PC-3 (cell line): ENCODE measurements at regions not wholly inside any gene's neighbourhood (a gene's known extent, or its start where the extent isn't known, plus 50 kb on each side); places are given as distances from the start of the nearest gene placed in this dataset.

Experiments
- ATAC-seq: fragments of 200-7000 bp; cut with Tn5 transposase; 2 replicates; pipeline ENCODE4 v1.9.1; 2020; ENCODE audit warnings: mild to moderate bottlenecking, moderate library complexity
- BruUV-seq: library from RNA; stranded (reverse); fragments of 400-500 nt; replicated peaks from 2 replicates; lab custom pipeline; 2021; lab: Mats Ljungman, UMichigan
- CTCF ChIA-PET: fragments of 300-600 bp; sonication (Branson Sonifier 250); formaldehyde crosslinking; loops from one replicate; lab custom pipeline; 2022; ENCODE audit warnings: antibody characterized with exemption; lab: Charles Lee
- POLR2A ChIA-PET: fragments of 300-600 bp; sonication (Branson Sonifier 250); formaldehyde crosslinking; loops from one replicate; lab custom pipeline; 2022; ENCODE audit warnings: antibody characterized with exemption; ENCODE audit not compliant: unreplicated experiment; lab: Charles Lee
- DNase-seq: peaks from one replicate; pipeline ENCODE4 v3.0.0-alpha.2; 2015
- H2AFZ ChIP-seq: fragments of 300-600 bp; sonication (generic); 2 replicates; pipeline ENCODE4 v1.6.0; 2016; ENCODE audit warnings: antibody characterized with exemption, low read length
- H3F3A ChIP-seq: fragments of 300-600 bp; sonication (generic); one replicate; pipeline ENCODE4 v1.6.0; 2017; ENCODE audit warnings: antibody characterized with exemption, low read length, control low read depth, mild to moderate bottlenecking; ENCODE audit not compliant: unreplicated experiment
- H3K27ac ChIP-seq: fragments of 300-600 bp; sonication (generic); 2 replicates; pipeline ENCODE4 v1.5.1; 2016; ENCODE audit warnings: mild to moderate bottlenecking, low read length
- H3K27me3 ChIP-seq: fragments of 300-600 bp; sonication (generic); 2 replicates; pipeline ENCODE4 v1.6.1; 2016; ENCODE audit warnings: low read length, mixed read lengths
- H3K36me3 ChIP-seq: fragments of 300-600 bp; sonication (generic); 2 replicates; pipeline ENCODE4 v1.6.1; 2016; ENCODE audit warnings: low read depth, mixed run types, low read length, mixed read lengths
- H3K4me1 ChIP-seq: fragments of 300-600 bp; sonication (generic); 2 replicates; pipeline ENCODE4 v1.5.1; 2016; ENCODE audit warnings: low read length; ENCODE audit not compliant: insufficient read depth
- H3K4me2 ChIP-seq: fragments of 300-600 bp; sonication (generic); 2 replicates; pipeline ENCODE4 v1.6.0; 2016; ENCODE audit warnings: low read length
- H3K4me3 ChIP-seq: fragments of 300-600 bp; sonication (generic); 2 replicates; pipeline ENCODE4 v1.5.1; 2016; ENCODE audit warnings: mild to moderate bottlenecking, low read length, mixed read lengths
- H3K79me2 ChIP-seq: fragments of 300-600 bp; sonication (generic); 2 replicates; pipeline ENCODE4 v1.6.1; 2017; ENCODE audit warnings: low read length, mixed read lengths
- H3K9ac ChIP-seq: fragments of 300-600 bp; sonication (generic); 2 replicates; pipeline ENCODE4 v1.6.0; 2016; ENCODE audit warnings: mild to moderate bottlenecking, low read length
- H3K9me2 ChIP-seq: fragments of 300-600 bp; sonication (generic); replicated peaks from 2 replicates; pipeline ENCODE4 v1.6.1; 2016; ENCODE audit warnings: mixed run types, low read length, mixed read lengths
- H3K9me3 ChIP-seq: fragments of 300-600 bp; sonication (generic); 2 replicates; pipeline ENCODE4 v1.6.1; 2016; ENCODE audit warnings: low read length, mixed read lengths
- H4K20me1 ChIP-seq: fragments of 300-600 bp; sonication (generic); 2 replicates; pipeline ENCODE4 v1.6.1; 2016; ENCODE audit warnings: low read length, mixed read lengths
- EZH2 ChIP-seq: fragments of 300-600 bp; sonication (generic); IDR thresholded peaks from one replicate; pipeline ENCODE4 v1.6.1; 2017; ENCODE audit warnings: antibody characterized with exemption, mild to moderate bottlenecking, low read length; ENCODE audit not compliant: unreplicated experiment
- EZH2phosphoT487 ChIP-seq: fragments of 300-600 bp; sonication (generic); IDR thresholded peaks from 2 replicates; pipeline ENCODE4 v1.6.1; 2018; ENCODE audit warnings: mild to moderate bottlenecking, antibody characterized with exemption, low read length, borderline replicate concordance
- intact Hi-C: fragments of 100-400 bp; cut with micrococcal nuclease; formaldehyde crosslinking; loops from 2 replicates; pipeline ENCODE4 v1.9.0; 2023
- TF ChIP-seq, protein P1 (sequence below): fragments of 300-600 bp; sonication (generic); conservative IDR thresholded peaks from 2 replicates; pipeline ENCODE4 v1.5.1; 2017; ENCODE audit warnings: antibody characterized with exemption, low read depth, mild to moderate bottlenecking, low read length

DNA sequence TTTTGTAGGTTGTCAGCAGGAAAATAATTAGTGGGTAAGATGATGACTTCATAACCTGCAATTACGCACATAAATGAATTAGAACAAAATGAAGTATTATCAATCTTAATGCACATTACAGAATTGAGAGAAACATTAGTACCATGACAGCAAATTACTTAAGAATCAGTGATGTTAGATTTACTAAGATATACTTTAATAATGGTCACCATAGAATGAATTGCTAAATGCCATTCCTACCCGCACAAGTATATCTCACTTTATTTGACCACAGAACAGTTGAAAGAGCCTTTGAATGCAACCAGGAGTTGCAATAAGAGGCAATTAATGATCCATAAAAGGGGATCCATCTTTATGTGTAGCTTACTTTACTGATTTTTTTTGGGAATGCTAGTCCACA, 816.4 kb upstream of the AGA start:
- H3K79me2 ChIP-seq: no peaks in the 10 kb centered on the region
- no peak overlapping the region for H3K4me3 ChIP-seq
- H4K20me1 ChIP-seq: no peaks in the 10 kb centered on the region
- TF ChIP-seq EZH2phosphoT487 (no peak), EZH2 (no peak)
- TF ChIP-seq, protein P1, sequence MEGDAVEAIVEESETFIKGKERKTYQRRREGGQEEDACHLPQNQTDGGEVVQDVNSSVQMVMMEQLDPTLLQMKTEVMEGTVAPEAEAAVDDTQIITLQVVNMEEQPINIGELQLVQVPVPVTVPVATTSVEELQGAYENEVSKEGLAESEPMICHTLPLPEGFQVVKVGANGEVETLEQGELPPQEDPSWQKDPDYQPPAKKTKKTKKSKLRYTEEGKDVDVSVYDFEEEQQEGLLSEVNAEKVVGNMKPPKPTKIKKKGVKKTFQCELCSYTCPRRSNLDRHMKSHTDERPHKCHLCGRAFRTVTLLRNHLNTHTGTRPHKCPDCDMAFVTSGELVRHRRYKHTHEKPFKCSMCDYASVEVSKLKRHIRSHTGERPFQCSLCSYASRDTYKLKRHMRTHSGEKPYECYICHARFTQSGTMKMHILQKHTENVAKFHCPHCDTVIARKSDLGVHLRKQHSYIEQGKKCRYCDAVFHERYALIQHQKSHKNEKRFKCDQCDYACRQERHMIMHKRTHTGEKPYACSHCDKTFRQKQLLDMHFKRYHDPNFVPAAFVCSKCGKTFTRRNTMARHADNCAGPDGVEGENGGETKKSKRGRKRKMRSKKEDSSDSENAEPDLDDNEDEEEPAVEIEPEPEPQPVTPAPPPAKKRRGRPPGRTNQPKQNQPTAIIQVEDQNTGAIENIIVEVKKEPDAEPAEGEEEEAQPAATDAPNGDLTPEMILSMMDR: no peak
- POLR2A ChIA-PET: no interaction called here
- no peaks in the 10 kb centered on the region for H3K9me2 ChIP-seq
- no peaks in the 10 kb centered on the region for H3K9me3 ChIP-seq
- no peak overlapping the region for H3K27ac ChIP-seq
- H3K4me2 ChIP-seq: no peak overlapping the region
- H3F3A ChIP-seq: no peaks in the 10 kb centered on the region
- no TSS peak for BruUV-seq
- no peak for DNase-seq
- no peak overlapping the region for H2AFZ ChIP-seq
- no peak for ATAC-seq
- CTCF ChIA-PET: interaction anchor here (0.7 kb wide), 1 partner anchor 49 kb away, joined by 3 read pairs; no protein-coding TSS in a partner anchor
- no peaks in the 10 kb centered on the region for H3K27me3 ChIP-seq
- H3K9ac ChIP-seq: no peak overlapping the region
- H3K4me1 ChIP-seq: no peaks in the 10 kb centered on the region
- H3K36me3 ChIP-seq: no peaks in the 10 kb centered on the region
- intact Hi-C loops: no loop called here

DNA sequence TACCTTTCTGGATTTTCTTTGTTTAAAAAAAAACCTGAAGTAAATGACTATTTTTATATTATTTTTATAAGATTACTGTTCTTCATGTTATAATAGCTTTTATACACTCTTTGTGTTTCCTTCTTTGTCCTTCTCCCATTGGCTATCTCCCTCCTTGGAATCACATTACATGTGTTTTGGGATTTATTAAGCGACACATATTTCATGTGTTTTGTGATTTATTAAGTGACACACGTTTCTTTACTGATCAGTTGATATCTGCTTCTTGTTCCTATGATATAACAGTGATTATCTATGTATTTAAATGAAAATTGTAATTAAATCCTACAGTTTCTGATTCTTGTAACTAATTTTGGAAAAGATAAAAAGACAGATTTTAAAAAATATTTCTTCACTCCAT, 817.3 kb upstream of the AGA start:
- BruUV-seq: no TSS peak
- TF ChIP-seq EZH2 (no peak), EZH2phosphoT487 (no peak)
- TF ChIP-seq, protein P1: no peak
- H3K36me3 ChIP-seq: no peaks in the 10 kb centered on the region
- intact Hi-C loops: no loop called here
- H3K27ac ChIP-seq: no peak overlapping the region
- no peaks in the 10 kb centered on the region for H3K27me3 ChIP-seq
- POLR2A ChIA-PET: no interaction called here
- H3K9me2 ChIP-seq: no peaks in the 10 kb centered on the region
- H3K9me3 ChIP-seq: no peaks in the 10 kb centered on the region
- no peak for ATAC-seq
- no peaks in the 10 kb centered on the region for H3K79me2 ChIP-seq
- H2AFZ ChIP-seq: no peak overlapping the region
- no peaks in the 10 kb centered on the region for H4K20me1 ChIP-seq
- H3K4me2 ChIP-seq: no peak overlapping the region
- no peaks in the 10 kb centered on the region for H3F3A ChIP-seq
- CTCF ChIA-PET: no interaction called here
- H3K4me3 ChIP-seq: no peak overlapping the region
- H3K4me1 ChIP-seq: no peaks in the 10 kb centered on the region
- no peak overlapping the region for H3K9ac ChIP-seq
- DNase-seq: no peak

DNA sequence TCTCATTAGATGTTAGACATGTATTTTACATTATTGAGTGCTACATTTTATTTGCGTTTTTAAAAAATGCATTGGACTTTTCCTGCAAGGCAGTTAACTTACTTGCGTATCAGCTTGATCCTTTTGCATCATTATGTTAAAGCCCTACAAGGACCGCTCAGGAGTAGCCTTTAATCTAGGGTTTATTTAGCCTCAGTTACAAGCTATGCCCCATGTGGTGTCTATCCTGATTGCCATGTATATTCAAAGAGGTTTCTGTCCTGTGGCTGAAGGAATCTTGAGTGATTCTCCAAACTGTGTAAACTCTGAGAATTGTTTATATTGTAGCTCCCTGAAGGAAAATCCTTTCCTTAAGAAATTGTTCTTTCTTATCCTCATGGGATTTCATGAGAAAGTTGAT, 821.8 kb upstream of the AGA start:
- no peak overlapping the region for H3K4me2 ChIP-seq
- no peaks in the 10 kb centered on the region for H3K4me1 ChIP-seq
- H3K79me2 ChIP-seq: no peaks in the 10 kb centered on the region
- no peaks in the 10 kb centered on the region for H3K27me3 ChIP-seq
- no peak overlapping the region for H3K9ac ChIP-seq
- H3K36me3 ChIP-seq: no peaks in the 10 kb centered on the region
- no peak overlapping the region for H2AFZ ChIP-seq
- no peak overlapping the region for H3K4me3 ChIP-seq
- BruUV-seq: no TSS peak
- TF ChIP-seq EZH2: no peak
- TF ChIP-seq, protein P1: no peak
- TF ChIP-seq EZH2phosphoT487: no peak
- no peak for DNase-seq
- POLR2A ChIA-PET: no interaction called here
- CTCF ChIA-PET: no interaction called here
- H4K20me1 ChIP-seq: no peaks in the 10 kb centered on the region
- no peak for ATAC-seq
- H3K27ac ChIP-seq: no peak overlapping the region
- H3F3A ChIP-seq: no peaks in the 10 kb centered on the region
- intact Hi-C loops: no loop called here
- no peaks in the 10 kb centered on the region for H3K9me3 ChIP-seq
- no peaks in the 10 kb centered on the region for H3K9me2 ChIP-seq
